ENCODE measurements at regions not wholly inside any gene's neighbourhood (a gene's known extent, or its start where the extent isn't known, plus 50 kb on each side); places are given as distances from the start of the nearest gene placed in this dataset.

GRCh38 chr5:103408408-103408807 is 149.8 kb downstream of the MACIR start:
- H3K4me3 Mint-ChIP-seq: no peak overlapping the region
- H3K27ac Mint-ChIP-seq: no peak overlapping the region
- DNase-seq (ENCODE audit: low spot score in 2 of 2, unreplicated experiment in 2 of 2): no peak
- H3K4me1 Mint-ChIP-seq: peaks cover 42% of the 10 kb centered on the region
- TF ChIP-seq CTCF (IDR thresholded peaks at IDR 0.05; ENCODE audit: unreplicated experiment): no peak
- no peaks in the 10 kb centered on the region for H3K27me3 Mint-ChIP-seq (ENCODE audit: low read depth)
- H3K36me3 Mint-ChIP-seq: no peaks in the 10 kb centered on the region
- no peaks in the 10 kb centered on the region for H3K9me3 Mint-ChIP-seq

DNA sequence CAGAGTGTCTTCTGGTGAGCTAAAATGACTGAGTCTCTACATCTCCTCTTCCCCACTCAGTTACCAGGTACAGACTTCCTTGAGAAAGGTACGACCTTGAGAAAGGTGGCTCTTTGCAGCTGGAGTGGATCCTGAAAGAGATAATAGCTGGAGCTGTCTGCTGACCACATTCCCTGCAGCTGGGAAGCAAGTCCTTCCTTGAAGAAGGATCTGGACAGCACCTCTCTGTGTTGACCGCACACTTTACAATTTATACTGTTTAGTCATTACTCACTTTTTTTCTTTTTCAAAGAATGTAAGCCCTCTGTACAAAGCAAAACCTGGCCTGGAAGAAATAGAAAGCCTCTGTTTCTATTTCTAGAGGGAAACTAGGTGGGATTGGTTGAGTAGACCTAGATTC is 148.8 kb downstream of the MACIR start:
- Mint-ChIP-seq H3K4me3 (no peak overlapping the region), H3K27me3 (ENCODE audit: low read depth) (no peaks in the 10 kb centered on the region), H3K36me3 (no peaks in the 10 kb centered on the region), H3K9me3 (no peaks in the 10 kb centered on the region), H3K27ac (no peak overlapping the region), H3K4me1 (peaks cover 42% of the 10 kb centered on the region)
- no peak for DNase-seq (ENCODE audit: low spot score in 2 of 2, unreplicated experiment in 2 of 2)
- TF ChIP-seq CTCF (IDR thresholded peaks at IDR 0.05; ENCODE audit: unreplicated experiment): no peak

GRCh38 chr5:103404483-103404882 is 145.9 kb downstream of the MACIR start:
- Mint-ChIP-seq H3K27ac (no peak overlapping the region), H3K9me3 (peaks cover 4% of the 10 kb centered on the region), H3K4me1 (peaks cover 24% of the 10 kb centered on the region), H3K36me3 (no peaks in the 10 kb centered on the region), H3K4me3 (no peak overlapping the region), H3K27me3 (ENCODE audit: low read depth) (no peaks in the 10 kb centered on the region)
- DNase-seq (ENCODE audit: low spot score in 2 of 2, unreplicated experiment in 2 of 2): no peak
- no peak for TF ChIP-seq CTCF (IDR thresholded peaks at IDR 0.05; ENCODE audit: unreplicated experiment)

DNA sequence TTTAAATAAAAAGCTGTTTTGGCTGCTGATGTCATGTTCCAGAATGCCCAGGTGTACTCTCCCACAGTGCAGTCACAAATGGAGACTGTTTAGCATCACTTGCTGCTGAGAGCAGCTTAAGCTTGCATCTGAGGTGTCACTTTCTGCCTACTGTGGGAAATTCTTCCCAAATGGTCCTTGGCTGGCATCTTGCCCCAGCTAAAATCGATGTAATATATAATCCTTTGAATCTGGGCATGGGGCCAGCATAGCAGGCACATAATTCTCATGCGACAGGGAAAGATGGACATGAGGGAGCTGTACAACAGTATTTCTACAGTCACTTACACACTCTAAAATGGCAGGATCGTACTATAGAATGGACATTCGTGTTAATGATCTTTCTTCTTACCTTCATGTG is 144.3 kb downstream of the MACIR start:
- H3K27me3 Mint-ChIP-seq (ENCODE audit: low read depth): no peaks in the 10 kb centered on the region
- H3K9me3 Mint-ChIP-seq: peaks cover 4% of the 10 kb centered on the region
- H3K27ac Mint-ChIP-seq: no peak overlapping the region
- no peaks in the 10 kb centered on the region for H3K36me3 Mint-ChIP-seq
- DNase-seq (ENCODE audit: low spot score in 2 of 2, unreplicated experiment in 2 of 2): no peak
- no peak for TF ChIP-seq CTCF (IDR thresholded peaks at IDR 0.05; ENCODE audit: unreplicated experiment)
- H3K4me3 Mint-ChIP-seq: no peak overlapping the region
- H3K4me1 Mint-ChIP-seq: peaks cover 11% of the 10 kb centered on the region

DNA sequence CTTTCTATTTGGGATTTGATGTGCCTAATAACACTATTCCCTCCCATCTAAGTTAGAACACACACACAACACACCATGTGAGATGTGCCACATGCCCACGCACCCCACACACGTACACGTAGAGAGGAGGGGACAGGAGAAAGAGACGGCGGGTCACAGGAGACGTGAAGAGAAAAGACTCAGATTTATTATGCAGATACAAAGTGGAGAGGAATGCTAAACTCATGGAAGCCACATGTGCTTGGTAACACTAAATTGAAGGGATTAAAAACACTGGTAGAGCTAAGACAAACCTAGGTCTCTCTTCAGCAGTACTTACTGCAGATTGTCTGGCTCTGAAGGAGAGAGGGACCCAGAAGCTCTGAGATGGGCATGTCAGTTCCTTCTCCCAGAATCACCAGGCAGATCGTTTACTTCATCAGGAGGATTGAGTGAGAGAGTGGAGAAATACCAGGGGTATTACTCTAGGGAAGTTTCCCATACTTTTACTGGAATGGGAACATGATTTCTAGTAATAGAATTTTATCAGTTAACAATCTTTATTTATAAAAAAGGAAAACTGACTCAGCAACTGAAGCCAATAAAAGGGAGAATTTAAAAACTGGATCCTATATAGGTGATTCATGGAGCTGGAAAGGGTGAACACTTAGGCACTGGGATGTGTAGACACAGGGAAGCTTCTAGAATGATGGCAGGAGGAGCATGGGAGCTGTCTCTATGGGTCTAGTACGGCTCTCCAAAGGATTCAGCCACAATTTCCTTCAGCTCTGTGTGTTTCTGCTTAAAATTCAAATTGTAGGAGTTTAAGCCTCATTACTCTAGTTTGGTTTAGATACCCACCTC is 139.4 kb downstream of the MACIR start:
- H3K27ac Mint-ChIP-seq: no peak overlapping the region
- H3K36me3 Mint-ChIP-seq: no peaks in the 10 kb centered on the region
- no peak for TF ChIP-seq CTCF (IDR thresholded peaks at IDR 0.05; ENCODE audit: unreplicated experiment)
- DNase-seq (ENCODE audit: low spot score in 2 of 2, unreplicated experiment in 2 of 2): no peak
- H3K27me3 Mint-ChIP-seq (ENCODE audit: low read depth): no peaks in the 10 kb centered on the region
- H3K4me1 Mint-ChIP-seq: peaks cover 4% of the 10 kb centered on the region
- no peak overlapping the region for H3K4me3 Mint-ChIP-seq
- peaks cover 4% of the 10 kb centered on the region for H3K9me3 Mint-ChIP-seq
